IMR-90 (cell line): ENCODE measurements at regions not wholly inside any gene's neighbourhood (a gene's known extent, or its start where the extent isn't known, plus 50 kb on each side); places are given as distances from the start of the nearest gene placed in this dataset.

Experiments
- ATAC-seq: fragments of 200-7000 bp; cut with Tn5 transposase; 2 replicates; pipeline ENCODE4 v1.9.1; 2020; ENCODE audit warnings: low read depth, mild to moderate bottlenecking, moderate library complexity
- BruUV-seq: library from RNA; stranded (reverse); fragments of 400-500 nt; replicated peaks from 2 replicates; lab custom pipeline; 2021; lab: Mats Ljungman, UMichigan
- CTCF ChIA-PET: fragments of 300-600 bp; formaldehyde crosslinking; extraction: SDS; loops from one replicate; lab custom pipeline; 2021; ENCODE audit warnings: antibody characterized with exemption; lab: Yijun Ruan, JAX
- POLR2A ChIA-PET: fragments of 300-600 bp; sonication (Branson Sonifier 250); formaldehyde crosslinking; loops from one replicate; lab custom pipeline; 2022; ENCODE audit warnings: antibody characterized with exemption; ENCODE audit not compliant: unreplicated experiment; lab: Charles Lee
- DNase-seq: peaks from one replicate; pipeline ENCODE4 v3.0.0; 2013
- H2AFZ ChIP-seq: replicated peaks from 2 replicates; pipeline ENCODE3; 2013; ENCODE audit warnings: low read length, mild to moderate bottlenecking; ENCODE audit not compliant: poor library complexity
- H2AK5ac ChIP-seq: 2 replicates; pipeline ENCODE4 v1.6.1; 2013; ENCODE audit warnings: low read depth, low read length, inconsistent platforms
- H2AK9ac ChIP-seq: replicated peaks from 2 replicates; pipeline ENCODE3; 2013; ENCODE audit warnings: mild to moderate bottlenecking, low read depth, low read length, moderate library complexity; ENCODE audit not compliant: poor library complexity
- H2BK120ac ChIP-seq: 2 replicates; pipeline ENCODE4 v1.6.1; 2013; ENCODE audit warnings: low read depth, low read length, inconsistent platforms
- H2BK15ac ChIP-seq: 3 replicates; pipeline ENCODE4 v1.6.1; 2013; ENCODE audit warnings: low read depth, low read length, inconsistent platforms
- H2BK20ac ChIP-seq: 2 replicates; pipeline ENCODE4 v1.6.1; 2013; ENCODE audit warnings: low read depth, mild to moderate bottlenecking, inconsistent platforms, low read length, moderate library complexity
- H2BK5ac ChIP-seq: 2 replicates; pipeline ENCODE4 v1.6.1; 2013; ENCODE audit warnings: mild to moderate bottlenecking, low read depth, low read length, inconsistent platforms; ENCODE audit not compliant: poor library complexity, severe bottlenecking
- H3K14ac ChIP-seq: replicated peaks from 2 replicates; pipeline ENCODE4 v1.6.1; 2013; ENCODE audit warnings: low read depth, low read length, inconsistent platforms
- H3K18ac ChIP-seq: 2 replicates; pipeline ENCODE4 v1.6.1; 2013; ENCODE audit warnings: low read depth, low read length, control low read depth
- H3K23ac ChIP-seq: 2 replicates; pipeline ENCODE4 v1.6.1; 2013; ENCODE audit warnings: low read depth, low read length, inconsistent platforms
- H3K27ac ChIP-seq: 2 replicates; pipeline ENCODE4 v1.5.1; 2013; ENCODE audit warnings: mild to moderate bottlenecking, control low read depth, low read length; ENCODE audit not compliant: insufficient read depth
- H3K27me3 ChIP-seq: 2 replicates; pipeline ENCODE4 v1.6.1; 2013; ENCODE audit warnings: low read length; ENCODE audit not compliant: control insufficient read depth, insufficient read depth
- H3K36me3 ChIP-seq: 2 replicates; pipeline ENCODE4 v1.6.1; 2013; ENCODE audit warnings: low read length, mixed read lengths; ENCODE audit not compliant: control insufficient read depth, insufficient read depth
- H3K4ac ChIP-seq: 2 replicates; pipeline ENCODE4 v1.6.1; 2013; ENCODE audit warnings: low read depth, low read length, inconsistent platforms
- H3K4me1 ChIP-seq: 2 replicates; pipeline ENCODE4 v1.6.1; 2013; ENCODE audit warnings: low read length, mixed read lengths; ENCODE audit not compliant: control insufficient read depth, insufficient read depth
- H3K4me2 ChIP-seq: 2 replicates; pipeline ENCODE4 v1.6.1; 2013; ENCODE audit warnings: low read depth, mild to moderate bottlenecking, control low read depth, low read length, moderate library complexity
- H3K4me3 ChIP-seq: 2 replicates; pipeline ENCODE4 v1.5.1; 2013; ENCODE audit warnings: low read depth, mild to moderate bottlenecking, control low read depth, low read length, moderate library complexity; ENCODE audit not compliant: insufficient read depth
- H3K56ac ChIP-seq: 2 replicates; pipeline ENCODE4 v1.6.1; 2013; ENCODE audit warnings: low read length, inconsistent platforms; ENCODE audit not compliant: insufficient read depth; ENCODE audit errors: extremely low read depth
- H3K79me1 ChIP-seq, 2 experiments: 2 replicates each; pipeline ENCODE4 v1.6.1; 2013; ENCODE audit warnings: low read length in 2 of 2, inconsistent platforms in 1 of 2, low read depth in 1 of 2
- H3K9ac ChIP-seq: 2 replicates; pipeline ENCODE4 v1.6.1; 2013; ENCODE audit warnings: low read depth, low read length, control low read depth
- H3K9me1 ChIP-seq: 2 replicates; pipeline ENCODE4 v1.6.1; 2013; ENCODE audit warnings: low read length, inconsistent platforms; ENCODE audit not compliant: insufficient read depth
- H3K9me3 ChIP-seq: 2 replicates; pipeline ENCODE4 v1.6.1; 2013; ENCODE audit warnings: low read length; ENCODE audit not compliant: control insufficient read depth, insufficient read depth
- H4K20me1 ChIP-seq: 2 replicates; pipeline ENCODE4 v1.6.1; 2013; ENCODE audit warnings: low read length, inconsistent platforms; ENCODE audit not compliant: insufficient read depth
- H4K5ac ChIP-seq: 2 replicates; pipeline ENCODE4 v1.6.1; 2013; ENCODE audit warnings: mild to moderate bottlenecking, low read depth, low read length, control low read depth
- H4K8ac ChIP-seq, 2 experiments: 2 replicates each; pipeline ENCODE4 v1.6.1; 2013; ENCODE audit warnings: low read depth in 2 of 2, low read length in 2 of 2, control low read depth in 1 of 2, inconsistent platforms in 1 of 2
- H4K91ac ChIP-seq: 2 replicates; pipeline ENCODE4 v1.6.1; 2013; ENCODE audit warnings: low read depth, low read length, inconsistent platforms; ENCODE audit not compliant: insufficient read depth
- SMC3 ChIP-seq: fragments of 150-350 bp; IDR thresholded peaks from 2 replicates; pipeline ENCODE4 v1.6.1; 2016; ENCODE audit warnings: low read depth, mild to moderate bottlenecking, antibody characterized with exemption, low read length, moderate library complexity
- WGBS, 2 experiments: methylation state at CpG; one replicate each; pipeline versions ENCODE4 v1.1.5 to v1.1.7; 2013; ENCODE audit warnings: missing lambda C conversion rate in 2 of 2; ENCODE audit not compliant: insufficient read length in 1 of 2; ENCODE audit errors: extremely low coverage in 2 of 2; 5-methylcytosine and 5-hydroxymethylcytosine counted together
- dilution Hi-C: fragments of 300-500 bp; cut with HindIII; formaldehyde crosslinking; loops from one replicate; pipeline ENCODE4 v1.14.3; 2018; ENCODE audit warnings: low sequenced_read_pairs; ENCODE audit not compliant: unreplicated experiment
- in situ Hi-C: fragments of 300-500 bp; cut with MboI; formaldehyde crosslinking; loops from 3 replicates; pipeline ENCODE4 v1.14.3; 2019; ENCODE audit warnings: low sequenced_read_pairs, inconsistent platforms, mixed read lengths
- intact Hi-C: fragments of 100-400 bp; cut with micrococcal nuclease; formaldehyde crosslinking; loops from 2 replicates; pipeline ENCODE4 v1.10.0; 2022

GRCh38 chr9:119677811-119678505 lies 308.7 kb upstream of the BRINP1 start:
- Histone ChIP-seq H3K36me3 (no peaks in the 10 kb centered on the region), H3K4me2 (no peak overlapping the region), H2BK5ac (no peak overlapping the region), H2AK5ac (no peak overlapping the region), H4K8ac (no peak overlapping the region), H3K27me3 (no peaks in the 10 kb centered on the region), H3K14ac (no peak overlapping the region), H3K4ac (no peak overlapping the region), H3K18ac (no peak overlapping the region), H2BK15ac (no peak overlapping the region), H3K4me1 (no peaks in the 10 kb centered on the region), H2AK9ac (no peak overlapping the region), H2AFZ (no peak overlapping the region), H2BK120ac (no peak overlapping the region), H3K23ac (no peak overlapping the region), H4K20me1 (no peaks in the 10 kb centered on the region), H4K91ac (no peak overlapping the region), H3K9me3 (peaks cover 18% of the 10 kb centered on the region), H3K27ac (no peak overlapping the region), H3K9ac (no peak overlapping the region), H4K5ac (no peak overlapping the region), H3K79me1 (no peaks in the 10 kb centered on the region), H3K56ac (no peak overlapping the region), H2BK20ac (no peak overlapping the region), H3K9me1 (no peaks in the 10 kb centered on the region), H3K4me3 (no peak overlapping the region)
- POLR2A ChIA-PET, result no interaction called here
- no CpG with 5 or more reads among the region's 7 CpGs for WGBS, 2 experiments
- ATAC-seq (no peak), DNase-seq (no peak)
- CTCF ChIA-PET, result no interaction called here
- in situ Hi-C loops (no loop called here), intact Hi-C loops (no loop called here), dilution Hi-C loops (no loop called here)
- TF ChIP-seq SMC3, result no peak
- no TSS peak for BruUV-seq
